ENCODE measurements at regions not wholly inside any gene's neighbourhood (a gene's known extent, or its start where the extent isn't known, plus 50 kb on each side); places are given as distances from the start of the nearest gene placed in this dataset.
A peak's percentile ranks its signal among the peaks of the same experiment; 100 is the strongest.

DNA sequence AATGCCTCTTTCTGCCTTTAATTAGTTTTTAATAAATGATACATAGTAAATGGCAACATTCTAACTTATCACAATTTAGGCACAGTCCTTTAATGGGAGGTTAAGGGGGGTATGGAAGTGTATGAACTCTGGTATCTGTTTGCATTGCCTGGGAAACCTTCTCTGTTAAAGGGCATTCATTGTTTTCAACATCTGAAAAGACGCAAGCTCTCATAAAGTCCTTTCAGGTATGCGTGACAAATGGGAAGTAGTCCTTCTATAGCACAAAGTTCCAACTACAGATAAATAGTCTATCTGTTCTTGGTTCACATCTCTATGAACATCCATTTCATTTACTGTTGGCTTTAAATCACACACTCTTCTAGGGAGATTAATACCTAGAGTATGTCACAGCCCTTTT lies 298.0 kb upstream of the PMFBP1 start:
- no peaks in the 10 kb centered on the region for H3K79me2 ChIP-seq (replicated peaks; ENCODE audit: insufficient read depth, low read length)
- H3K27ac ChIP-seq (ENCODE audit: low read length): peak overlapping the region; percentile 82
- TF ChIP-seq, protein P1, sequence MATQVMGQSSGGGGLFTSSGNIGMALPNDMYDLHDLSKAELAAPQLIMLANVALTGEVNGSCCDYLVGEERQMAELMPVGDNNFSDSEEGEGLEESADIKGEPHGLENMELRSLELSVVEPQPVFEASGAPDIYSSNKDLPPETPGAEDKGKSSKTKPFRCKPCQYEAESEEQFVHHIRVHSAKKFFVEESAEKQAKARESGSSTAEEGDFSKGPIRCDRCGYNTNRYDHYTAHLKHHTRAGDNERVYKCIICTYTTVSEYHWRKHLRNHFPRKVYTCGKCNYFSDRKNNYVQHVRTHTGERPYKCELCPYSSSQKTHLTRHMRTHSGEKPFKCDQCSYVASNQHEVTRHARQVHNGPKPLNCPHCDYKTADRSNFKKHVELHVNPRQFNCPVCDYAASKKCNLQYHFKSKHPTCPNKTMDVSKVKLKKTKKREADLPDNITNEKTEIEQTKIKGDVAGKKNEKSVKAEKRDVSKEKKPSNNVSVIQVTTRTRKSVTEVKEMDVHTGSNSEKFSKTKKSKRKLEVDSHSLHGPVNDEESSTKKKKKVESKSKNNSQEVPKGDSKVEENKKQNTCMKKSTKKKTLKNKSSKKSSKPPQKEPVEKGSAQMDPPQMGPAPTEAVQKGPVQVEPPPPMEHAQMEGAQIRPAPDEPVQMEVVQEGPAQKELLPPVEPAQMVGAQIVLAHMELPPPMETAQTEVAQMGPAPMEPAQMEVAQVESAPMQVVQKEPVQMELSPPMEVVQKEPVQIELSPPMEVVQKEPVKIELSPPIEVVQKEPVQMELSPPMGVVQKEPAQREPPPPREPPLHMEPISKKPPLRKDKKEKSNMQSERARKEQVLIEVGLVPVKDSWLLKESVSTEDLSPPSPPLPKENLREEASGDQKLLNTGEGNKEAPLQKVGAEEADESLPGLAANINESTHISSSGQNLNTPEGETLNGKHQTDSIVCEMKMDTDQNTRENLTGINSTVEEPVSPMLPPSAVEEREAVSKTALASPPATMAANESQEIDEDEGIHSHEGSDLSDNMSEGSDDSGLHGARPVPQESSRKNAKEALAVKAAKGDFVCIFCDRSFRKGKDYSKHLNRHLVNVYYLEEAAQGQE (IDR thresholded peaks at IDR 0.05; ENCODE audit: borderline replicate concordance): no peak
- TF ChIP-seq RAD21 (conservative IDR thresholded peaks at IDR 0.05) (no peak), EZH2 (IDR thresholded peaks at IDR 0.05; ENCODE audit: borderline replicate concordance, insufficient read depth, low read length, poor library complexity, severe bottlenecking) (no peak), TAF1 (IDR thresholded peaks at IDR 0.05; ENCODE audit: low read depth) (no peak), POLR2AphosphoS5 (IDR thresholded peaks at IDR 0.05) (no peak), EP300 (conservative IDR thresholded peaks at IDR 0.05; ENCODE audit: poor library complexity, severe bottlenecking) (no peak)
- TF ChIP-seq, protein P2, sequence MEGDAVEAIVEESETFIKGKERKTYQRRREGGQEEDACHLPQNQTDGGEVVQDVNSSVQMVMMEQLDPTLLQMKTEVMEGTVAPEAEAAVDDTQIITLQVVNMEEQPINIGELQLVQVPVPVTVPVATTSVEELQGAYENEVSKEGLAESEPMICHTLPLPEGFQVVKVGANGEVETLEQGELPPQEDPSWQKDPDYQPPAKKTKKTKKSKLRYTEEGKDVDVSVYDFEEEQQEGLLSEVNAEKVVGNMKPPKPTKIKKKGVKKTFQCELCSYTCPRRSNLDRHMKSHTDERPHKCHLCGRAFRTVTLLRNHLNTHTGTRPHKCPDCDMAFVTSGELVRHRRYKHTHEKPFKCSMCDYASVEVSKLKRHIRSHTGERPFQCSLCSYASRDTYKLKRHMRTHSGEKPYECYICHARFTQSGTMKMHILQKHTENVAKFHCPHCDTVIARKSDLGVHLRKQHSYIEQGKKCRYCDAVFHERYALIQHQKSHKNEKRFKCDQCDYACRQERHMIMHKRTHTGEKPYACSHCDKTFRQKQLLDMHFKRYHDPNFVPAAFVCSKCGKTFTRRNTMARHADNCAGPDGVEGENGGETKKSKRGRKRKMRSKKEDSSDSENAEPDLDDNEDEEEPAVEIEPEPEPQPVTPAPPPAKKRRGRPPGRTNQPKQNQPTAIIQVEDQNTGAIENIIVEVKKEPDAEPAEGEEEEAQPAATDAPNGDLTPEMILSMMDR (IDR thresholded peaks at IDR 0.05; ENCODE audit: poor library complexity, severe bottlenecking): no peak
- no peaks in the 10 kb centered on the region for H4K20me1 ChIP-seq (ENCODE audit: insufficient read depth)
- no peaks in the 10 kb centered on the region for H3K36me3 ChIP-seq (ENCODE audit: insufficient read depth, low read length)
- H3K9ac ChIP-seq (ENCODE audit: low read length): peak overlapping the region; percentile 21
- peak overlapping the region; percentile 13 for H3K4me3 ChIP-seq (ENCODE audit: low read length)
- H3K27me3 ChIP-seq (ENCODE audit: insufficient read depth, low read depth, low read length): no peaks in the 10 kb centered on the region
- no peaks in the 10 kb centered on the region for H3K9me2 ChIP-seq (ENCODE audit: insufficient read depth, low read length)
- H3K4me2 ChIP-seq (ENCODE audit: low read length): no peak overlapping the region
- no peaks in the 10 kb centered on the region for H3K9me3 ChIP-seq (ENCODE audit: low read length)
- H3F3A ChIP-seq (ENCODE audit: insufficient read depth, low read length, poor library complexity, severe bottlenecking): no peaks in the 10 kb centered on the region
- no peak overlapping the region for H2AFZ ChIP-seq (ENCODE audit: low read depth, low read length)

DNA sequence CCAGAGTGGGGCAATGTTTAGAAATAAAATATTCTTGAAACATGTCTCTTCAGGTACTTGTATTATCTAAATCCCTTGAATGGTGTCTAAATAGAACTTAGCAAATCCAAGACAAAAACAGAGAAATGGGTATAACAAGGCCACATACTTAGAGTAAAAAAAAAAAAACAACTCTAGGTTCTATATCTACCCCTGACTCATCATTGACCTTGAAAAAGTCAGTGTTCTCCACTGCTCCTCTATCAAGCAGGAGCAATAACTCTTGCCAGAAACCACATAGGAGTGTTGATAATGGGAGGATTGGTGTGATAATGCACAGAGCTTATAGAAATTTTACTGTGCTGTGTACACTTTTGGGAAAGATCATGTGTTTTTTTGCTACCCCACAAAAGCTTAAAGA lies 296.6 kb upstream of the PMFBP1 start:
- H3K4me3 ChIP-seq (ENCODE audit: low read length): no peak overlapping the region
- peak overlapping the region; percentile 82 for H3K27ac ChIP-seq (ENCODE audit: low read length)
- H3K9me3 ChIP-seq (ENCODE audit: low read length): no peaks in the 10 kb centered on the region
- H3K4me2 ChIP-seq (ENCODE audit: low read length): no peak overlapping the region
- H3K36me3 ChIP-seq (ENCODE audit: insufficient read depth, low read length): no peaks in the 10 kb centered on the region
- H3K9me2 ChIP-seq (ENCODE audit: insufficient read depth, low read length): no peaks in the 10 kb centered on the region
- H2AFZ ChIP-seq (ENCODE audit: low read depth, low read length): no peak overlapping the region
- H3F3A ChIP-seq (ENCODE audit: insufficient read depth, low read length, poor library complexity, severe bottlenecking): no peaks in the 10 kb centered on the region
- no peak overlapping the region for H3K9ac ChIP-seq (ENCODE audit: low read length)
- H3K79me2 ChIP-seq (replicated peaks; ENCODE audit: insufficient read depth, low read length): no peaks in the 10 kb centered on the region
- no peaks in the 10 kb centered on the region for H3K27me3 ChIP-seq (ENCODE audit: insufficient read depth, low read depth, low read length)
- no peaks in the 10 kb centered on the region for H4K20me1 ChIP-seq (ENCODE audit: insufficient read depth)
- TF ChIP-seq, protein P1 (IDR thresholded peaks at IDR 0.05; ENCODE audit: borderline replicate concordance): no peak
